HG03060 (cell line): ENCODE measurements at regions not wholly inside any gene's neighbourhood (a gene's known extent, or its start where the extent isn't known, plus 50 kb on each side); places are given as distances from the start of the nearest gene placed in this dataset.

Experiments
- ATAC-seq: cut with Tn5 transposase; IDR thresholded peaks from one replicate; pipeline ENCODE4 v1.9.1; 2021; ENCODE audit warnings: low read depth, moderate number of reproducible peaks; ENCODE audit not compliant: unreplicated experiment

GRCh38 chr9:99606296-99606695 is 215.4 kb upstream of the NR4A3 start:
- ATAC-seq = no peak

- ATAC-seq = no peak
Observed at GRCh38 chr9:99606957-99607356, 214.7 kb upstream of the NR4A3 start.

- no peak for ATAC-seq
Observed at GRCh38 chr9:99607842-99608448, 213.7 kb upstream of the NR4A3 start.

- ATAC-seq = no peak
Observed at GRCh38 chr9:99614341-99614740, 207.3 kb upstream of the NR4A3 start.

GRCh38 chr9:99621040-99621439 is 200.6 kb upstream of the NR4A3 start:
- ATAC-seq = no peak

GRCh38 chr9:99622679-99623078 is 199.0 kb upstream of the NR4A3 start:
- no peak for ATAC-seq

GRCh38 chr9:99623780-99624364 is 197.8 kb upstream of the NR4A3 start:
- ATAC-seq = no peak

- ATAC-seq = no peak
Observed at GRCh38 chr9:99624499-99625233, 197.0 kb upstream of the NR4A3 start.

- no peak for ATAC-seq
Observed at GRCh38 chr9:99626426-99626825, 195.3 kb upstream of the NR4A3 start.

GRCh38 chr9:99628285-99628684 is 193.4 kb upstream of the NR4A3 start:
- no peak for ATAC-seq

GRCh38 chr9:99628849-99629620 is 192.7 kb upstream of the NR4A3 start:
- ATAC-seq = no peak

- ATAC-seq = no peak
Observed at GRCh38 chr9:99632349-99633038, 189.2 kb upstream of the NR4A3 start.

- no peak for ATAC-seq
Observed at GRCh38 chr9:99633265-99633664, 188.4 kb upstream of the NR4A3 start.

GRCh38 chr9:99634186-99634585 is 187.5 kb upstream of the NR4A3 start:
- ATAC-seq = no peak

GRCh38 chr9:99635032-99635431 is 186.7 kb upstream of the NR4A3 start:
- ATAC-seq = no peak

- ATAC-seq = no peak
Observed at GRCh38 chr9:99637641-99638040, 184.0 kb upstream of the NR4A3 start.

- no peak for ATAC-seq
Observed at GRCh38 chr9:99638971-99639370, 182.7 kb upstream of the NR4A3 start.

- ATAC-seq = no peak
Observed at GRCh38 chr9:99647604-99648003, 174.1 kb upstream of the NR4A3 start.

- no peak for ATAC-seq
Observed at GRCh38 chr9:99650187-99650874, 171.4 kb upstream of the NR4A3 start.

GRCh38 chr9:99660191-99660636 is 161.5 kb upstream of the NR4A3 start:
- peak; percentile 87 for ATAC-seq
